ENCODE measurements at regions not wholly inside any gene's neighbourhood (a gene's known extent, or its start where the extent isn't known, plus 50 kb on each side); places are given as distances from the start of the nearest gene placed in this dataset.

GRCh38 chr4:27327421-27328181, 467.0 kb downstream of the STIM2 start:
- Histone ChIP-seq H3K9ac (ENCODE audit: low read length in 3 of 3) (no peak overlapping the region), H3K4me1 (ENCODE audit: control insufficient read depth in 2 of 3, insufficient read depth in 2 of 3, low read depth in 1 of 3, low read length in 3 of 3) (no peaks in the 10 kb centered on the region), H3K27ac (ENCODE audit: low read depth in 2 of 2, low read length in 2 of 2) (no peak overlapping the region), H3K27me3 (ENCODE audit: control insufficient read depth, insufficient read depth, low read length) (no peaks in the 10 kb centered on the region), H3K4me3 (ENCODE audit: low read length in 3 of 3) (no peak overlapping the region), H3K36me3 (ENCODE audit: control insufficient read depth in 2 of 3, insufficient read depth in 3 of 3, low read length in 3 of 3) (no peaks in the 10 kb centered on the region), H3K9me3 (ENCODE audit: control insufficient read depth in 2 of 3, insufficient read depth in 1 of 3, low read length in 3 of 3) (no peaks in the 10 kb centered on the region)
- no peak for TF ChIP-seq CTCF (IDR thresholded peaks at IDR 0.05; ENCODE audit: borderline replicate concordance, extremely low read depth, insufficient read depth)
- no peak for FAIRE-seq
- DNase-seq = no peak
- intact Hi-C loops (cut with DNase I) = no loop called here

- Histone ChIP-seq H3K36me3 (ENCODE audit: control insufficient read depth in 2 of 3, insufficient read depth in 3 of 3, low read length in 3 of 3) (no peaks in the 10 kb centered on the region), H3K9me3 (ENCODE audit: control insufficient read depth in 2 of 3, insufficient read depth in 1 of 3, low read length in 3 of 3) (no peaks in the 10 kb centered on the region), H3K27me3 (ENCODE audit: control insufficient read depth, insufficient read depth, low read length) (no peaks in the 10 kb centered on the region), H3K4me1 (ENCODE audit: control insufficient read depth in 2 of 3, insufficient read depth in 2 of 3, low read depth in 1 of 3, low read length in 3 of 3) (no peaks in the 10 kb centered on the region), H3K4me3 (ENCODE audit: low read length in 3 of 3) (no peak overlapping the region), H3K9ac (ENCODE audit: low read length in 3 of 3) (no peak overlapping the region), H3K27ac (ENCODE audit: low read depth in 2 of 2, low read length in 2 of 2) (no peak overlapping the region)
- intact Hi-C loops (cut with DNase I) = no loop called here
- no peak for TF ChIP-seq CTCF (IDR thresholded peaks at IDR 0.05; ENCODE audit: borderline replicate concordance, extremely low read depth, insufficient read depth)
- FAIRE-seq (no peak), DNase-seq (no peak)
Measured at GRCh38 chr4:27338530-27338929, 477.9 kb downstream of the STIM2 start.

- Histone ChIP-seq H3K9ac (ENCODE audit: low read length in 3 of 3) (no peak overlapping the region), H3K36me3 (ENCODE audit: control insufficient read depth in 2 of 3, insufficient read depth in 3 of 3, low read length in 3 of 3) (no peaks in the 10 kb centered on the region), H3K9me3 (ENCODE audit: control insufficient read depth in 2 of 3, insufficient read depth in 1 of 3, low read length in 3 of 3) (no peaks in the 10 kb centered on the region), H3K27ac (ENCODE audit: low read depth in 2 of 2, low read length in 2 of 2) (no peak overlapping the region), H3K27me3 (ENCODE audit: control insufficient read depth, insufficient read depth, low read length) (no peaks in the 10 kb centered on the region), H3K4me1 (ENCODE audit: control insufficient read depth in 2 of 3, insufficient read depth in 2 of 3, low read depth in 1 of 3, low read length in 3 of 3) (no peaks in the 10 kb centered on the region), H3K4me3 (ENCODE audit: low read length in 3 of 3) (no peak overlapping the region)
- intact Hi-C loops (cut with DNase I) = no loop called here
- TF ChIP-seq CTCF (IDR thresholded peaks at IDR 0.05; ENCODE audit: borderline replicate concordance, extremely low read depth, insufficient read depth) = no peak
- peak in 2 of 5 donors; percentile 10 to 37 for DNase-seq
- FAIRE-seq = no peak
Measured at GRCh38 chr4:27343411-27343810, 482.8 kb downstream of the STIM2 start.

- TF ChIP-seq CTCF (IDR thresholded peaks at IDR 0.05; ENCODE audit: borderline replicate concordance, extremely low read depth, insufficient read depth) = no peak
- Histone ChIP-seq H3K27me3 (ENCODE audit: control insufficient read depth, insufficient read depth, low read length) (no peaks in the 10 kb centered on the region), H3K36me3 (ENCODE audit: control insufficient read depth in 2 of 3, insufficient read depth in 3 of 3, low read length in 3 of 3) (no peaks in the 10 kb centered on the region), H3K4me1 (ENCODE audit: control insufficient read depth in 2 of 3, insufficient read depth in 2 of 3, low read depth in 1 of 3, low read length in 3 of 3) (no peaks in the 10 kb centered on the region), H3K9me3 (ENCODE audit: control insufficient read depth in 2 of 3, insufficient read depth in 1 of 3, low read length in 3 of 3) (no peaks in the 10 kb centered on the region), H3K4me3 (ENCODE audit: low read length in 3 of 3) (no peak overlapping the region), H3K27ac (ENCODE audit: low read depth in 2 of 2, low read length in 2 of 2) (no peak overlapping the region), H3K9ac (ENCODE audit: low read length in 3 of 3) (no peak overlapping the region)
- DNase-seq (no peak), FAIRE-seq (no peak)
- intact Hi-C loops (cut with DNase I) = no loop called here
Measured at GRCh38 chr4:27350161-27350560, 489.5 kb downstream of the STIM2 start.
